ENCODE measurements at regions not wholly inside any gene's neighbourhood (a gene's known extent, or its start where the extent isn't known, plus 50 kb on each side); places are given as distances from the start of the nearest gene placed in this dataset.

DNA sequence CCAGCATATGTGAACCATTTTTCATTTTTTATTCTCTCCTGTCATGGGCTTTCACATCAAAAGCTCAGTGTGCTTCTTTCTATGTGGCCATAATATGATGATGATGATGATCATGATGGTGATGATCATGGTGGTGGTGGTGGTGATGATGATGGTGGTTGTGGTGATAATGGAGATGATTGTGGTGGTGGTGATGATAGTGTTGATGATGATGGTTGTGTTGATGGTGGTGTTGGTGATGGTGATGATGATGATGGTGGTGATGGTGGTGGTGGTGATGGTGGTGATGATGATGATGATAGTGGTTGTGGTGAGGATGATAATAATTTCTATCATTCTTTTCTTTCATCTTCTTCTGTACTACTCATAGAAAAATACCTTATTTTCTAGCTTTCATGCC lies 413.1 kb upstream of the VSTM2A start:
- DNase-seq (ENCODE audit: low read depth, low spot score): no peak
- no peaks in the 10 kb centered on the region for H3K27me3 ChIP-seq (ENCODE audit: insufficient read depth, insufficient read length)
- H3K9ac ChIP-seq (ENCODE audit: insufficient read length, low read depth): no peak overlapping the region
- no peaks in the 10 kb centered on the region for H3K9me3 ChIP-seq (ENCODE audit: insufficient read depth, low read length)
- H3K4me1 ChIP-seq (ENCODE audit: insufficient read depth, insufficient read length): no peaks in the 10 kb centered on the region
- TF ChIP-seq YY1 (IDR thresholded peaks at IDR 0.05; ENCODE audit: insufficient read depth, insufficient read length): no peak
- TF ChIP-seq SUZ12 (IDR thresholded peaks at IDR 0.05; ENCODE audit: extremely low read depth, insufficient read depth, insufficient read length): no peak
- TF ChIP-seq ZNF274 (IDR thresholded peaks at IDR 0.05; ENCODE audit: low read depth, low read length): no peak
- H3K4me3 ChIP-seq (ENCODE audit: insufficient read length, low read depth): no peak overlapping the region
- no peaks in the 10 kb centered on the region for H3K36me3 ChIP-seq (ENCODE audit: insufficient read depth, insufficient read length, low read length)

DNA sequence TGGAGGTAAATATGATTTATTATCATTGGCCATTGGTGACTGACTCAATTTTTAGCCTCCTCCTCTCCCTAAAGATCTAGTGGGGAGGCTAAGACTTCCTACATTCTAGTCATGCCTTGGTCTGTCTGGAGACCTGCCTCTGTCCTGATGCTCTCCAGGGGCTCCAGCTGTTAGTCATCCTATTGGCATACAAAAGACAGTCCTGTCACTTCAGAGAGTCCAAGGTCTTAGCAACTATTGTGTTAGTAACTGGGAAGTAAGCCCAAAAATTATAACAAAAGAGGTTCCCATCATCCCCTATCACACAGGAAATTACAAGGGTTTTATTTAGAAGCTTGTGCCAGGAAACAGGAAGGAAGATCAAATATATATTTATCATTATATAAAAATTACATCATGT lies 400.6 kb upstream of the VSTM2A start:
- Histone ChIP-seq H3K4me1 (ENCODE audit: insufficient read depth, insufficient read length) (no peaks in the 10 kb centered on the region), H3K9me3 (ENCODE audit: insufficient read depth, low read length) (no peaks in the 10 kb centered on the region), H3K9ac (ENCODE audit: insufficient read length, low read depth) (no peak overlapping the region), H3K4me3 (ENCODE audit: insufficient read length, low read depth) (no peak overlapping the region), H3K36me3 (ENCODE audit: insufficient read depth, insufficient read length, low read length) (no peaks in the 10 kb centered on the region), H3K27me3 (ENCODE audit: insufficient read depth, insufficient read length) (no peaks in the 10 kb centered on the region)
- no peak for DNase-seq (ENCODE audit: low read depth, low spot score)
- no peak for TF ChIP-seq YY1 (IDR thresholded peaks at IDR 0.05; ENCODE audit: insufficient read depth, insufficient read length)
- no peak for TF ChIP-seq ZNF274 (IDR thresholded peaks at IDR 0.05; ENCODE audit: low read depth, low read length)
- TF ChIP-seq SUZ12 (IDR thresholded peaks at IDR 0.05; ENCODE audit: extremely low read depth, insufficient read depth, insufficient read length): no peak

- Histone ChIP-seq H3K4me1 (ENCODE audit: insufficient read depth, insufficient read length) (no peaks in the 10 kb centered on the region), H3K9me3 (ENCODE audit: insufficient read depth, low read length) (no peaks in the 10 kb centered on the region), H3K9ac (ENCODE audit: insufficient read length, low read depth) (no peak overlapping the region), H3K27me3 (ENCODE audit: insufficient read depth, insufficient read length) (no peaks in the 10 kb centered on the region), H3K36me3 (ENCODE audit: insufficient read depth, insufficient read length, low read length) (no peaks in the 10 kb centered on the region), H3K4me3 (ENCODE audit: insufficient read length, low read depth) (no peak overlapping the region)
- no peak for DNase-seq (ENCODE audit: low read depth, low spot score)
- TF ChIP-seq YY1 (IDR thresholded peaks at IDR 0.05; ENCODE audit: insufficient read depth, insufficient read length) (no peak), ZNF274 (IDR thresholded peaks at IDR 0.05; ENCODE audit: low read depth, low read length) (no peak), SUZ12 (IDR thresholded peaks at IDR 0.05; ENCODE audit: extremely low read depth, insufficient read depth, insufficient read length) (no peak)
Measured at GRCh38 chr7:54145716-54146115, 396.5 kb upstream of the VSTM2A start.

GRCh38 chr7:54153462-54153861 lies 388.7 kb upstream of the VSTM2A start:
- no peaks in the 10 kb centered on the region for H3K27me3 ChIP-seq (ENCODE audit: insufficient read depth, insufficient read length)

DNA sequence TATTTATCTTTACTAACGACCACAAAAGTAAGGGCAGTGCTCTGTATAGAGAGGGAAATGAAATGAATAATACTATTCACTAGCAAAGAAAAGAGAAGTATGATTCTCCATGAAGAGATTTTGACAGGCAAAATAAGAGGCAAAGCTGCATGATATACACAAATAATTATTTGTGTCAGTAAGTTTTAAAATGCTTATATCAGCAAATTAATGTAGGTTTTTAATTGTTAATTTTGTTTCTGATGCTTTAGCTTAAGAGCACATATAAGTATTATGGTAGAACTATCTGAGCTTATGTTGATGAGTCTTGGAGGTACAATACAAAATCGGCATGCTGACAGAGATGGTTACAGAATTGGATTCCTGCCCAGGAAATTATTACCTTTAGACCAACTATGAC lies 383.1 kb upstream of the VSTM2A start:
- Histone ChIP-seq H3K4me3 (ENCODE audit: insufficient read length, low read depth) (no peak overlapping the region), H3K27me3 (ENCODE audit: insufficient read depth, insufficient read length) (no peaks in the 10 kb centered on the region), H3K9me3 (ENCODE audit: insufficient read depth, low read length) (no peaks in the 10 kb centered on the region), H3K36me3 (ENCODE audit: insufficient read depth, insufficient read length, low read length) (no peaks in the 10 kb centered on the region), H3K9ac (ENCODE audit: insufficient read length, low read depth) (no peak overlapping the region), H3K4me1 (ENCODE audit: insufficient read depth, insufficient read length) (no peaks in the 10 kb centered on the region)
- no peak for DNase-seq (ENCODE audit: low read depth, low spot score)
- no peak for TF ChIP-seq SUZ12 (IDR thresholded peaks at IDR 0.05; ENCODE audit: extremely low read depth, insufficient read depth, insufficient read length)
- no peak for TF ChIP-seq ZNF274 (IDR thresholded peaks at IDR 0.05; ENCODE audit: low read depth, low read length)
- no peak for TF ChIP-seq YY1 (IDR thresholded peaks at IDR 0.05; ENCODE audit: insufficient read depth, insufficient read length)

More at GRCh38 chr7:54153462-54153861, 388.7 kb upstream of the VSTM2A start:
- no peak for DNase-seq (ENCODE audit: low read depth, low spot score)
- no peak for TF ChIP-seq SUZ12 (IDR thresholded peaks at IDR 0.05; ENCODE audit: extremely low read depth, insufficient read depth, insufficient read length)
- no peak for TF ChIP-seq ZNF274 (IDR thresholded peaks at IDR 0.05; ENCODE audit: low read depth, low read length)
- TF ChIP-seq YY1 (IDR thresholded peaks at IDR 0.05; ENCODE audit: insufficient read depth, insufficient read length): no peak
- Histone ChIP-seq H3K36me3 (ENCODE audit: insufficient read depth, insufficient read length, low read length) (no peaks in the 10 kb centered on the region), H3K4me3 (ENCODE audit: insufficient read length, low read depth) (no peak overlapping the region), H3K9me3 (ENCODE audit: insufficient read depth, low read length) (no peaks in the 10 kb centered on the region), H3K4me1 (ENCODE audit: insufficient read depth, insufficient read length) (no peaks in the 10 kb centered on the region), H3K9ac (ENCODE audit: insufficient read length, low read depth) (no peak overlapping the region)

GRCh38 chr7:54161621-54162020 lies 380.6 kb upstream of the VSTM2A start:
- no peak for DNase-seq (ENCODE audit: low read depth, low spot score)
- Histone ChIP-seq H3K4me3 (ENCODE audit: insufficient read length, low read depth) (no peak overlapping the region), H3K27me3 (ENCODE audit: insufficient read depth, insufficient read length) (no peaks in the 10 kb centered on the region), H3K9me3 (ENCODE audit: insufficient read depth, low read length) (no peaks in the 10 kb centered on the region), H3K9ac (ENCODE audit: insufficient read length, low read depth) (no peak overlapping the region), H3K4me1 (ENCODE audit: insufficient read depth, insufficient read length) (no peaks in the 10 kb centered on the region), H3K36me3 (ENCODE audit: insufficient read depth, insufficient read length, low read length) (no peaks in the 10 kb centered on the region)
- TF ChIP-seq SUZ12 (IDR thresholded peaks at IDR 0.05; ENCODE audit: extremely low read depth, insufficient read depth, insufficient read length) (no peak), YY1 (IDR thresholded peaks at IDR 0.05; ENCODE audit: insufficient read depth, insufficient read length) (no peak), ZNF274 (IDR thresholded peaks at IDR 0.05; ENCODE audit: low read depth, low read length) (no peak)

DNA sequence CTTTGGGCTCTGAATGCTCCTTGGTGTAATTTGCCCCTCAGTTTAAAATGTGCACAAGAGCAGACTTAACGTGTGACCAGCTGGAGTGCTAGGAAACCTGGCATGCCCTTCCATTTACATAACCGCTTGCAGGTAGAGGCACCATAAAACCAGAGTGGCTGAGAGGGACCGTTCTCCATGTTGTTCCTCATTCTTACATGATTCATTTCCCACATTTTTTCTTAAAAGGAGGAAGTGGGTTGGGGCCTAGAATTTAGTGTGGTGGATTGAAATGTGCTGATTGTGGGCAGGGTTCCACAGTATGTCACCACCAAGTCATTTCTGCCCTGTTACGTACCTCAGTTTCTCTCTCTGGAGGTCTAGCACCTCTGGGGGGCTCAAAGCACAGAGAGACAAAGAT lies 375.8 kb upstream of the VSTM2A start:
- Histone ChIP-seq H3K4me3 (ENCODE audit: insufficient read length, low read depth) (no peak overlapping the region), H3K27me3 (ENCODE audit: insufficient read depth, insufficient read length) (no peaks in the 10 kb centered on the region), H3K4me1 (ENCODE audit: insufficient read depth, insufficient read length) (no peaks in the 10 kb centered on the region), H3K9ac (ENCODE audit: insufficient read length, low read depth) (no peak overlapping the region), H3K9me3 (ENCODE audit: insufficient read depth, low read length) (no peaks in the 10 kb centered on the region), H3K36me3 (ENCODE audit: insufficient read depth, insufficient read length, low read length) (no peaks in the 10 kb centered on the region)
- TF ChIP-seq YY1 (IDR thresholded peaks at IDR 0.05; ENCODE audit: insufficient read depth, insufficient read length): no peak
- TF ChIP-seq ZNF274 (IDR thresholded peaks at IDR 0.05; ENCODE audit: low read depth, low read length): no peak
- TF ChIP-seq SUZ12 (IDR thresholded peaks at IDR 0.05; ENCODE audit: extremely low read depth, insufficient read depth, insufficient read length): no peak
- DNase-seq (ENCODE audit: low read depth, low spot score): no peak

All from NT2/D1 (cell line).